ENCODE measurements at regions not wholly inside any gene's neighbourhood (a gene's known extent, or its start where the extent isn't known, plus 50 kb on each side); places are given as distances from the start of the nearest gene placed in this dataset.

GRCh38 chr1:37298769-37299168 is 175.6 kb upstream of the ZC3H12A start:
- TF ChIP-seq EZH2phosphoT487 (IDR thresholded peaks at IDR 0.05; ENCODE audit: low read depth, severe bottlenecking, unreplicated experiment): no peak
- TF ChIP-seq, protein P1, sequence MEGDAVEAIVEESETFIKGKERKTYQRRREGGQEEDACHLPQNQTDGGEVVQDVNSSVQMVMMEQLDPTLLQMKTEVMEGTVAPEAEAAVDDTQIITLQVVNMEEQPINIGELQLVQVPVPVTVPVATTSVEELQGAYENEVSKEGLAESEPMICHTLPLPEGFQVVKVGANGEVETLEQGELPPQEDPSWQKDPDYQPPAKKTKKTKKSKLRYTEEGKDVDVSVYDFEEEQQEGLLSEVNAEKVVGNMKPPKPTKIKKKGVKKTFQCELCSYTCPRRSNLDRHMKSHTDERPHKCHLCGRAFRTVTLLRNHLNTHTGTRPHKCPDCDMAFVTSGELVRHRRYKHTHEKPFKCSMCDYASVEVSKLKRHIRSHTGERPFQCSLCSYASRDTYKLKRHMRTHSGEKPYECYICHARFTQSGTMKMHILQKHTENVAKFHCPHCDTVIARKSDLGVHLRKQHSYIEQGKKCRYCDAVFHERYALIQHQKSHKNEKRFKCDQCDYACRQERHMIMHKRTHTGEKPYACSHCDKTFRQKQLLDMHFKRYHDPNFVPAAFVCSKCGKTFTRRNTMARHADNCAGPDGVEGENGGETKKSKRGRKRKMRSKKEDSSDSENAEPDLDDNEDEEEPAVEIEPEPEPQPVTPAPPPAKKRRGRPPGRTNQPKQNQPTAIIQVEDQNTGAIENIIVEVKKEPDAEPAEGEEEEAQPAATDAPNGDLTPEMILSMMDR (IDR thresholded peaks at IDR 0.05; ENCODE audit: poor library complexity): no peak

Data from hepatocyte (in vitro differentiated cells).